ENCODE measurements at regions not wholly inside any gene's neighbourhood (a gene's known extent, or its start where the extent isn't known, plus 50 kb on each side); places are given as distances from the start of the nearest gene placed in this dataset.

DNA sequence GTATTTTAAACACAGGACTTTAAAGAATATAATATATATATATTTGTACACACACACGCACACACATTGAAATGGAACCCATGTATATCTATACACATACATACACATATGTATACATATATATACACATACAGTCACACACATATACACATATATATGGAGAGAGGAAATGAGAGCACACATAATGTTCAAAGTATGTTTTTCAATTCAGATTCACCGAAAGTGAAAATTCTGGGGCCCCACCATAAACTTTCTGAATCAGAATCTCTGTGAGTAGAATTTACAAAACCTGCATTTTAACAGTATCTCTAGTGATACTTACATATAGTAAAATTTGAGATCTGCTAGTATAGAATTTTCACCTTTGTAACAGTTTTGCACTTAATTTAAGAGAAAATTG, 60.4 kb upstream of the OBI1 start:
- TF ChIP-seq, protein P1, sequence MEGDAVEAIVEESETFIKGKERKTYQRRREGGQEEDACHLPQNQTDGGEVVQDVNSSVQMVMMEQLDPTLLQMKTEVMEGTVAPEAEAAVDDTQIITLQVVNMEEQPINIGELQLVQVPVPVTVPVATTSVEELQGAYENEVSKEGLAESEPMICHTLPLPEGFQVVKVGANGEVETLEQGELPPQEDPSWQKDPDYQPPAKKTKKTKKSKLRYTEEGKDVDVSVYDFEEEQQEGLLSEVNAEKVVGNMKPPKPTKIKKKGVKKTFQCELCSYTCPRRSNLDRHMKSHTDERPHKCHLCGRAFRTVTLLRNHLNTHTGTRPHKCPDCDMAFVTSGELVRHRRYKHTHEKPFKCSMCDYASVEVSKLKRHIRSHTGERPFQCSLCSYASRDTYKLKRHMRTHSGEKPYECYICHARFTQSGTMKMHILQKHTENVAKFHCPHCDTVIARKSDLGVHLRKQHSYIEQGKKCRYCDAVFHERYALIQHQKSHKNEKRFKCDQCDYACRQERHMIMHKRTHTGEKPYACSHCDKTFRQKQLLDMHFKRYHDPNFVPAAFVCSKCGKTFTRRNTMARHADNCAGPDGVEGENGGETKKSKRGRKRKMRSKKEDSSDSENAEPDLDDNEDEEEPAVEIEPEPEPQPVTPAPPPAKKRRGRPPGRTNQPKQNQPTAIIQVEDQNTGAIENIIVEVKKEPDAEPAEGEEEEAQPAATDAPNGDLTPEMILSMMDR (IDR thresholded peaks at IDR 0.05; ENCODE audit: low read length) = no peak
- TF ChIP-seq EZH2 (IDR thresholded peaks at IDR 0.05; ENCODE audit: borderline replicate concordance, low read length) = no peak
